HEK293 (cell line): ENCODE measurements at regions not wholly inside any gene's neighbourhood (a gene's known extent, or its start where the extent isn't known, plus 50 kb on each side); places are given as distances from the start of the nearest gene placed in this dataset.

Experiments used
- ZEB2 ChIP-seq: fragments of 450-650 bp; formaldehyde crosslinking; IDR thresholded peaks from 2 replicates; pipeline ENCODE4 v1.5.1; 2016; ENCODE audit warnings: missing biosample characterization, missing genetic modification characterization
- ZNF560 ChIP-seq: fragments of 450-650 bp; formaldehyde crosslinking; IDR thresholded peaks from 2 replicates; pipeline ENCODE4 v1.5.1; 2017; ENCODE audit warnings: missing biosample characterization, missing genetic modification characterization, borderline replicate concordance
- ZNF670 ChIP-seq: fragments of 450-650 bp; formaldehyde crosslinking; IDR thresholded peaks from 2 replicates; pipeline ENCODE4 v1.5.1; 2016; ENCODE audit warnings: missing biosample characterization, missing genetic modification characterization, low read depth
- ZNF830 ChIP-seq: fragments of 450-650 bp; IDR thresholded peaks from 2 replicates; pipeline ENCODE4 v1.5.0; 2018; ENCODE audit warnings: missing biosample characterization, missing genetic modification characterization, low read depth, mild to moderate bottlenecking, moderate library complexity
- TF ChIP-seq, protein P1 (sequence below): fragments of 450-650 bp; formaldehyde crosslinking; IDR thresholded peaks from 2 replicates; pipeline ENCODE4 v1.5.1; 2016; ENCODE audit warnings: missing biosample characterization, missing genetic modification characterization
- TF ChIP-seq, protein P2 (sequence below): fragments of 450-650 bp; formaldehyde crosslinking; IDR thresholded peaks from 2 replicates; pipeline ENCODE4 v1.5.1; 2016; ENCODE audit warnings: missing biosample characterization, missing genetic modification characterization

DNA sequence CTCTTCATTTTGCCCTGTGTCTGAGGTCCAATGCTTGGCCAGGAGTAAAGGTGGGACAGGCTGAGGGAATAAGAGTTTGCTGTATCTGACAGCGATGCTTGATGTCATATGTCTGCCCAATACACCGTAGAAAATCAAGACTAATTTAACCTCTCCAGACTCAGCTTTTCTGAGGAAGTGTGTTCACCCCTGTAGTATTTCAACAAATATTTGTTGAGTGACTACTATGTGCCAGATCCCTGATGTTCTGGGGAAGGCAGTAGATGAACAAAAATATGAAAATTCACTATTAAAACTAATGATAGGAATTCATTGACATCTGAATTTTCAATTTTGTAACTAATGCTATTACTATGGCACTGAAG, 489.7 kb downstream of the EBF1 start:
- TF ChIP-seq, protein P1, sequence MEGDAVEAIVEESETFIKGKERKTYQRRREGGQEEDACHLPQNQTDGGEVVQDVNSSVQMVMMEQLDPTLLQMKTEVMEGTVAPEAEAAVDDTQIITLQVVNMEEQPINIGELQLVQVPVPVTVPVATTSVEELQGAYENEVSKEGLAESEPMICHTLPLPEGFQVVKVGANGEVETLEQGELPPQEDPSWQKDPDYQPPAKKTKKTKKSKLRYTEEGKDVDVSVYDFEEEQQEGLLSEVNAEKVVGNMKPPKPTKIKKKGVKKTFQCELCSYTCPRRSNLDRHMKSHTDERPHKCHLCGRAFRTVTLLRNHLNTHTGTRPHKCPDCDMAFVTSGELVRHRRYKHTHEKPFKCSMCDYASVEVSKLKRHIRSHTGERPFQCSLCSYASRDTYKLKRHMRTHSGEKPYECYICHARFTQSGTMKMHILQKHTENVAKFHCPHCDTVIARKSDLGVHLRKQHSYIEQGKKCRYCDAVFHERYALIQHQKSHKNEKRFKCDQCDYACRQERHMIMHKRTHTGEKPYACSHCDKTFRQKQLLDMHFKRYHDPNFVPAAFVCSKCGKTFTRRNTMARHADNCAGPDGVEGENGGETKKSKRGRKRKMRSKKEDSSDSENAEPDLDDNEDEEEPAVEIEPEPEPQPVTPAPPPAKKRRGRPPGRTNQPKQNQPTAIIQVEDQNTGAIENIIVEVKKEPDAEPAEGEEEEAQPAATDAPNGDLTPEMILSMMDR: no peak
- TF ChIP-seq ZNF560 (tag by site-specific recombination) (no peak), ZEB2 (tag by site-specific recombination) (no peak), ZNF670 (no peak), ZNF830 (tag by site-specific recombination) (no peak)
- TF ChIP-seq, protein P2, sequence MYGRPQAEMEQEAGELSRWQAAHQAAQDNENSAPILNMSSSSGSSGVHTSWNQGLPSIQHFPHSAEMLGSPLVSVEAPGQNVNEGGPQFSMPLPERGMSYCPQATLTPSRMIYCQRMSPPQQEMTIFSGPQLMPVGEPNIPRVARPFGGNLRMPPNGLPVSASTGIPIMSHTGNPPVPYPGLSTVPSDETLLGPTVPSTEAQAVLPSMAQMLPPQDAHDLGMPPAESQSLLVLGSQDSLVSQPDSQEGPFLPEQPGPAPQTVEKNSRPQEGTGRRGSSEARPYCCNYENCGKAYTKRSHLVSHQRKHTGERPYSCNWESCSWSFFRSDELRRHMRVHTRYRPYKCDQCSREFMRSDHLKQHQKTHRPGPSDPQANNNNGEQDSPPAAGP (tag by site-specific recombination): no peak
